AG09309 (cell line): ENCODE measurements at regions not wholly inside any gene's neighbourhood (a gene's known extent, or its start where the extent isn't known, plus 50 kb on each side); places are given as distances from the start of the nearest gene placed in this dataset.
"Not testable (repeated sequence)": the region's sequence is repeated elsewhere in the genome, so short reads cannot be mapped to it uniquely, and the experiment has no call there.

Experiments used
- DNase-seq: peaks from one replicate; pipeline ENCODE4 v3.0.0-alpha.2; 2010; ENCODE audit warnings: low read depth
- H3K4me3 ChIP-seq: 2 replicates; pipeline ENCODE4 v1.5.1; 2011; ENCODE audit warnings: mild to moderate bottlenecking, low read depth, low read length, moderate library complexity; ENCODE audit not compliant: control insufficient read depth
- TF ChIP-seq, protein P1 (sequence below): IDR thresholded peaks from 2 replicates; pipeline ENCODE4 v1.5.1; 2011; ENCODE audit warnings: mild to moderate bottlenecking, low read depth, low read length, inconsistent platforms; ENCODE audit not compliant: insufficient read depth, control insufficient read depth; ENCODE audit errors: missing control alignments

DNA sequence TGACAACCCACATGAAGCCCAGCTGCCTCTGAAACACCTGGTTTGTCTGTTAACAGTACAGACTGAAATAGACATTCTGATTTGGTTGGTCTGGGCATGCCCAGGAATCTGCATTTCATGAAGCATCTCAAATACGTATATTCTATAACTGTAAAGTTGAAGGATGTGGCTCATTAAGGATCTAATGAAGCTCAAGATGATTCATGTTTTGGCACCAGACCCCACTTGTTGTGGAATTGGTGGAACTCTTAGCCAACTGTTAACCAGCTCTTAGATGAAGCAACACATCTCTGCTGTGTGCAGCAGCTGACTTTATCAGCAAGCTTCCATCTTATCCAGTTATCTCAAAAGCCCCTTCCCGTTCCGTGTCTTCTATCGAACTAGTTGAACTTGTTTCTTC is 232.2 kb downstream of the INSC start:
- DNase-seq = no peak
- TF ChIP-seq, protein P1, sequence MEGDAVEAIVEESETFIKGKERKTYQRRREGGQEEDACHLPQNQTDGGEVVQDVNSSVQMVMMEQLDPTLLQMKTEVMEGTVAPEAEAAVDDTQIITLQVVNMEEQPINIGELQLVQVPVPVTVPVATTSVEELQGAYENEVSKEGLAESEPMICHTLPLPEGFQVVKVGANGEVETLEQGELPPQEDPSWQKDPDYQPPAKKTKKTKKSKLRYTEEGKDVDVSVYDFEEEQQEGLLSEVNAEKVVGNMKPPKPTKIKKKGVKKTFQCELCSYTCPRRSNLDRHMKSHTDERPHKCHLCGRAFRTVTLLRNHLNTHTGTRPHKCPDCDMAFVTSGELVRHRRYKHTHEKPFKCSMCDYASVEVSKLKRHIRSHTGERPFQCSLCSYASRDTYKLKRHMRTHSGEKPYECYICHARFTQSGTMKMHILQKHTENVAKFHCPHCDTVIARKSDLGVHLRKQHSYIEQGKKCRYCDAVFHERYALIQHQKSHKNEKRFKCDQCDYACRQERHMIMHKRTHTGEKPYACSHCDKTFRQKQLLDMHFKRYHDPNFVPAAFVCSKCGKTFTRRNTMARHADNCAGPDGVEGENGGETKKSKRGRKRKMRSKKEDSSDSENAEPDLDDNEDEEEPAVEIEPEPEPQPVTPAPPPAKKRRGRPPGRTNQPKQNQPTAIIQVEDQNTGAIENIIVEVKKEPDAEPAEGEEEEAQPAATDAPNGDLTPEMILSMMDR = no peak
- H3K4me3 ChIP-seq = no peak overlapping the region

DNA sequence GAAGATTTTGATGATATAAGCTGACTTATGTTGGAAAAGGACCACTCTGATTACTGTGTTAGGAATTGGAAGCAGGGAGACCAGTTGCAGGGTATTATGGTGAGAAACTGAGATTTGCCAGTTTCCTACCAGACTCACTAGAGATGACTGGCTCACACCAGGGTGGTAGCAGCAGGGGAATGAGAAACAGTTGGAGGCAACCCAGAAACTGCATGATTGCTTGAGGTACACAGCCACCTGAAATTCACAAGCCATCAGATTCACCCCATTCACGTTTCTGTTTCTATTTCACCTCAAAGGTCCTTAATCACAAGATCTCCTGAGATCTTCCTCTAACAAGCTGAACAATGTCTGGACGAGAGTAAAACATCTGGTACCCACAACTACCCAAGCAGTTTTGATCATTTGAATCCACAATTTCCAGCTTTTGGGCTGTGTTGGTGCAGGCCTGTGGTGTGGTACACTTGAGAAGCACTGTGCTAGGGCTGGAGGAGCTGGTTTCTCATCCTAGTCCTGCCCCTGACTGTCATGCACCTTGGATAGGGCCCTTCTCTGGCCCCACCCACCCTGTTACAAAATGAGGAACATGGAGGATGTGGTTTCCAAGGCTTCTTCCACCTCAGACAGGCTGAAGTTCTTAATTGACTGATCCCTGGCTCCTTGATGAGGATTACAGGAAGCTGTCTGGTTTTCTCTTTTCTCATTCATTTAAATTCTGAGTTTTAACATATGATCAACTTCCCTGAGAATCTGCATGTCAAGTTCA is 233.4 kb downstream of the INSC start:
- H3K4me3 ChIP-seq = no peak overlapping the region
- no peak for DNase-seq
- TF ChIP-seq, protein P1 = no peak

DNA sequence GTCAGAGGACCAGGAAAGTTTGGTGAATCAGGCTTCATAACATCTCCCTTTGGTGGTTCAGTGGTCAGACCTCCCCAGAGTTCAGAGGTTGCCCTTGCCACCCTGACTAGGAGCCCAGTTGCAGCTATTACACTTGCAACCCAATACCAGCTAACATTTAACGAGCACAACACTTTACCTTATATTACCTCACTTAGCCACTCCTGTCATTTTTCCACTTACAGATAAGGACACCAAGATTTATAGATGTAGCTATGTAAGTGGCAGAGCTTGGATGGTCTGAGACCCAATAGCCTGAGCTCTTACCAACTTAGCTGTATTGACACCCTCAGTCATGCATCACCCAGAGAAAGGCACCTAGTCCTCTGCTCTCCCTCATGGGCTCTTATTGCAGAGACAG is 234.7 kb downstream of the INSC start:
- TF ChIP-seq, protein P1 = no peak
- DNase-seq = no peak
- no peak overlapping the region for H3K4me3 ChIP-seq

DNA sequence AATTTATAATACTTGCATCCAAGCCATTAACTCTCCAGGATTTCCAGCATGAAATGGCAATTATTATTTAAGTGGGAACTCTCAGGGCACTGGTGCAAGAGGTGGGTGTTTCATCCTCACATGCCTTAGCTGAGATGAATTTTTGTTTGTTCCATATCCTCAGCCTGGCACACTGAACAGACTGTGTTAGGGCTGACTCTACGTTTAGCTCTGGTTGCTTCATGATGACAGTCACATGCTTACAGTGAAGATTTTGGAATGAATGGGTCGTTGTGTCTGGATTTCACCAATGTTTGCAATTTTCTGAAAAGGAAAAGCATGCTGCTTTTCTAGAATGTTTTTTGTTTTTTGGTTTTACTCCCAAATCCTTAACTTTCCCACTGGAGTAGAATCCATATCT is 246.6 kb downstream of the INSC start:
- no peak for DNase-seq
- TF ChIP-seq, protein P1 = no peak

DNA sequence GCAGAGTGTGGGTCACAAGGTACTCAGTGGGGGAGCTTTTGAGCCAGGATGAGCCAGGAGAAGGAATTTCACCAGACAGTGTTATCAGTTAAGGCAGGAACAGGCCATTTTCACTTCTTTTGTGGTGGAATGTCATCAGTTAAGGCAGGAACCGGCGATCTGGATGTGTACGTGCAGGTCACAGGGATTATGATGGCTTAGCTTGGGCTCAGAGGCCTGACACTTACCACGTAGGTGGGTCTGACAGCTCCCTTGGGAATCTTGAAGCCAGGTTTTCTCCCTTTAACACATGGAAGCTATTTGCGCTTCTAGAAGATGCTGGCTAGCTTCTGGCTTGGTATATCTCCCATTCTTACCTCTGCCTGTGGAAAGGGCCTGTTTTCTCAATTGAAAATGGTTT is 250.6 kb downstream of the INSC start:
- not testable (repeated sequence) for DNase-seq

More for the DNA sequence above, 246.6 kb downstream of the INSC start:
- no peak overlapping the region for H3K4me3 ChIP-seq

DNA sequence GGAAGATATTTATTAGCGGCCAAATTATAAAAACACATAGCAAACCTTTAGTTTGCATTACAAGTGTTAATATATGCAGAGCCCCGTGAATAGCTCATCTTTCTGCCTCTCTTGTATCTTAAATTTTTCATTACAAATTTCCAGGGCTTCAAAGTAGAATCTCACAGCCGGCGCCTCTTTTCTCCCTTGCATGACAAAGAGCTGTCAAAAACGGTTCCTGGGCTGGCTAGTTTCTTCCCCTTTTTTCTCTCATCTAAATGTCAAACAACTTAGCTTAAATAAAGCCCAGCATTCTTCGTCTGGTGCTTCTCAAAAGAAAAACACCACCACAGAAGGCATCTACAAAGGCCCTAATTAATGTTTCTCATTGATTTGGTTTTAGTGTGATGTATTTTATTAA is 253.0 kb downstream of the INSC start:
- H3K4me3 ChIP-seq = no peak overlapping the region
- TF ChIP-seq, protein P1 = no peak
- no peak for DNase-seq

More for the DNA sequence above, 250.6 kb downstream of the INSC start:
- H3K4me3 ChIP-seq = not testable (repeated sequence)

DNA sequence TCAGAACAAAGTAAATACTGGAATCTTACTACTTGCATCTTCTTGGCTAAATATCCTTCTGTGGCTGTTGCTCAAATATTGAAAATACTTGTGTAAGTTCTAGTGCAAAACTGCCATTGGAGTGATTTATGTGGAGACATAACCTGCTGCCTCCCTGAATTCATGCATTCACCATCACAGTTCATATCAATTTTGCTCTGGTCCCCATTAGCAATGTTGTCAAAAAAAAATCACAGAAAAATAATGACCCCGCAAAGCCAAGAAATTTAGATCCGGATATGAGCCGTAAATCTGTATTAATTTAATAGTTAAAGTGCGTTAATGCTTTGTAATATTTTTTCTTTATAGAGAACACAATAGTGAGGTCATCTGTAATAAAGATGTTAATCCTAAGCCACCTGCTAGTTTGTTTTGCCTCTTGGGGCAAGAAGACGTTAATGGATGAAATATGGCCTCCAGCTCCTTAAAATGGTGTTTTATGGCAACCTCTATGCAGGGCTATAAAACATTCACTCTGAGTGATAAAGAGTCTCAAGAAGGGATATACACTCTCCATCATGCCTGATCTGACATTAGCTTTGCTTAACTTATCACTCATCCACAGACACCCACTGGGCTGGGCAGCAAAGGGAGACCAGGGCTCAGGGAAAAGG is 255.9 kb downstream of the INSC start:
- TF ChIP-seq, protein P1 = no peak
- no peak overlapping the region for H3K4me3 ChIP-seq
- DNase-seq = no peak
